Prostate gland (tissue), 2 donors: ENCODE measurements at regions not wholly inside any gene's neighbourhood (a gene's known extent, or its start where the extent isn't known, plus 50 kb on each side); places are given as distances from the start of the nearest gene placed in this dataset.

ENCODE experiments used
- POLR2A ChIP-seq: fragments of 450-650 bp; IDR thresholded peaks from one replicate; pipeline ENCODE4 v1.6.1; 2016; ENCODE audit warnings: antibody characterized with exemption, mild to moderate bottlenecking
- POLR2AphosphoS5 ChIP-seq: sonication (generic); formaldehyde crosslinking; IDR thresholded peaks from one replicate; pipeline ENCODE4 v1.6.1; 2017; ENCODE audit warnings: antibody characterized with exemption
- TF ChIP-seq, protein P1 (sequence below), 4 experiments: fragments of 200-600 bp in 2 of 4; fragments of 450-650 bp in 2 of 4; sonication (generic) in 2 of 4; IDR thresholded peaks; 1 replicate in 3 of 4; 2 replicates in 1 of 4; pipeline ENCODE4 v1.5.1; 2016 to 2019; ENCODE audit warnings: antibody characterized with exemption in 4 of 4, mild to moderate bottlenecking in 2 of 4, moderate library complexity in 2 of 4

DNA sequence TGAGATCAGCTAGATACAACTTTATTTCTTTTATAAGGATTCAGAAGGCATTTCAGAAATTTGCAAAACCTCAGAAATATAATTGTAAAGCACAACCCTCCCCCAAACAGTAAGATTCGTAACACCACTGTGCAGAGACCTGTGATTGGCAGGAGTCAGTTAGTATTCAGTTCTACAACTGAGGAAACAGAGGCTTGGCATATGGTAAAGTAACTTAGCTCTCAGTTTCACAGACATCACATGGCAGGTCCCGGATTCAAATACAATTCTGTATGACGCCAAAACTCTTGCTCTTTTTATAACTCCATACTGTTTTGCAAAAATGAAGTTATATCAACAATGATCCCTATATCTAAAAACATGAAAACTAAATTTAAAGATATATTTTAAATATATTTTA lies 225.6 kb upstream of the LMCD1 start:
- TF ChIP-seq, protein P1, sequence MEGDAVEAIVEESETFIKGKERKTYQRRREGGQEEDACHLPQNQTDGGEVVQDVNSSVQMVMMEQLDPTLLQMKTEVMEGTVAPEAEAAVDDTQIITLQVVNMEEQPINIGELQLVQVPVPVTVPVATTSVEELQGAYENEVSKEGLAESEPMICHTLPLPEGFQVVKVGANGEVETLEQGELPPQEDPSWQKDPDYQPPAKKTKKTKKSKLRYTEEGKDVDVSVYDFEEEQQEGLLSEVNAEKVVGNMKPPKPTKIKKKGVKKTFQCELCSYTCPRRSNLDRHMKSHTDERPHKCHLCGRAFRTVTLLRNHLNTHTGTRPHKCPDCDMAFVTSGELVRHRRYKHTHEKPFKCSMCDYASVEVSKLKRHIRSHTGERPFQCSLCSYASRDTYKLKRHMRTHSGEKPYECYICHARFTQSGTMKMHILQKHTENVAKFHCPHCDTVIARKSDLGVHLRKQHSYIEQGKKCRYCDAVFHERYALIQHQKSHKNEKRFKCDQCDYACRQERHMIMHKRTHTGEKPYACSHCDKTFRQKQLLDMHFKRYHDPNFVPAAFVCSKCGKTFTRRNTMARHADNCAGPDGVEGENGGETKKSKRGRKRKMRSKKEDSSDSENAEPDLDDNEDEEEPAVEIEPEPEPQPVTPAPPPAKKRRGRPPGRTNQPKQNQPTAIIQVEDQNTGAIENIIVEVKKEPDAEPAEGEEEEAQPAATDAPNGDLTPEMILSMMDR (IDR thresholded peaks at IDR 0.05), result no peak
- no peak for TF ChIP-seq POLR2A
- no peak for TF ChIP-seq POLR2AphosphoS5
